ENCODE measurements at regions not wholly inside any gene's neighbourhood (a gene's known extent, or its start where the extent isn't known, plus 50 kb on each side); places are given as distances from the start of the nearest gene placed in this dataset.

GRCh38 chr21:35649186-35649585 is 411.1 kb downstream of the SETD4 start:
- no peaks in the 10 kb centered on the region for H3K79me2 ChIP-seq (ENCODE audit: control insufficient read depth, insufficient read depth, low read length)
- DNase-seq (ENCODE audit: low read depth, low spot score): peak; percentile 19
- POLR2A ChIA-PET: no interaction called here
- TF ChIP-seq EZH2 (IDR thresholded peaks at IDR 0.05; ENCODE audit: borderline replicate concordance, low read depth, low read length, severe bottlenecking): no peak
- peak; percentile 61 for TF ChIP-seq FOS (IDR thresholded peaks at IDR 0.05; ENCODE audit: borderline replicate concordance, insufficient read depth, low read length)
- TF ChIP-seq GATA2 (IDR thresholded peaks at IDR 0.05; ENCODE audit: insufficient read depth, insufficient read length, low read depth, low read length): peak; percentile 47
- no peak for TF ChIP-seq POLR2A (IDR thresholded peaks at IDR 0.05; ENCODE audit: low read depth, low read length)
- TF ChIP-seq MAX (IDR thresholded peaks at IDR 0.05; ENCODE audit: insufficient read depth, insufficient read length): no peak
- no peaks in the 10 kb centered on the region for H3K9me3 ChIP-seq (replicated peaks; ENCODE audit: control insufficient read depth, insufficient read depth, low read length)
- FAIRE-seq: peak; percentile 83
- no peaks in the 10 kb centered on the region for H3K36me3 ChIP-seq (ENCODE audit: control insufficient read depth in 2 of 2, extremely low read depth in 1 of 2, insufficient read depth in 2 of 2, low read length in 2 of 2)
- no peak overlapping the region for H3K9ac ChIP-seq (replicated peaks; ENCODE audit: extremely low read depth, insufficient read depth, low read length)
- dilution Hi-C loops (cut with MboI; ENCODE audit: extremely low pct_ligation_motif_present, low sequenced_read_pairs) (no loop called here), intact Hi-C loops (cut with micrococcal nuclease) (loop anchor here (10.0 kb wide), 1 partner anchor 764 kb away; no protein-coding TSS in a partner anchor)
- CTCF ChIA-PET: interaction anchor here (1.2 to 1.4 kb wide), 4 partner anchors 12 to 249 kb away, joined by 3 to 4 read pairs (median 3); no protein-coding TSS in a partner anchor
- H2AFZ ChIP-seq (ENCODE audit: low read depth, low read length): peak overlapping the region; percentile 42
- H4K20me1 ChIP-seq (replicated peaks; ENCODE audit: control insufficient read depth, extremely low read depth, insufficient read depth, low read length): no peaks in the 10 kb centered on the region
- peak overlapping the region; percentile 62 for H3K4me2 ChIP-seq (ENCODE audit: insufficient read depth, low read length)
- H3K9me1 ChIP-seq (replicated peaks; ENCODE audit: control insufficient read depth, extremely low read depth, insufficient read depth, low read length): no peaks in the 10 kb centered on the region
- no peak overlapping the region for H3K27ac ChIP-seq (ENCODE audit: insufficient read depth, low read depth, low read length)
- BruUV-seq (replicated peaks): no TSS peak
- peaks cover 2 to 6% of the 10 kb centered on the region in 2 experiments for H3K27me3 ChIP-seq (ENCODE audit: control insufficient read depth in 2 of 2, insufficient read depth in 2 of 2, low read length in 2 of 2)
- peaks cover 10% of the 10 kb centered on the region for H3K4me1 ChIP-seq (ENCODE audit: control insufficient read depth, extremely low read depth, insufficient read depth, low read length)
- no peak overlapping the region for H3K4me3 ChIP-seq (replicated peaks in 1 of 3; ENCODE audit: insufficient read depth in 1 of 3, low read depth in 1 of 3, low read length in 3 of 3)

GRCh38 chr21:35648512-35648911 is 411.8 kb downstream of the SETD4 start:
- H2AFZ ChIP-seq (ENCODE audit: low read depth, low read length): no peak overlapping the region
- POLR2A ChIA-PET: no interaction called here
- FAIRE-seq (no peak), DNase-seq (ENCODE audit: low read depth, low spot score) (no peak)
- dilution Hi-C loops (cut with MboI; ENCODE audit: extremely low pct_ligation_motif_present, low sequenced_read_pairs): no loop called here
- H3K4me1 ChIP-seq (ENCODE audit: control insufficient read depth, extremely low read depth, insufficient read depth, low read length): peaks cover 10% of the 10 kb centered on the region
- TF ChIP-seq GATA2 (IDR thresholded peaks at IDR 0.05; ENCODE audit: insufficient read depth, insufficient read length, low read depth, low read length): no peak
- TF ChIP-seq CTCF (IDR thresholded peaks at IDR 0.05; ENCODE audit: extremely low read depth in 1 of 2, insufficient read depth in 1 of 2, low read depth in 1 of 2, low read length in 2 of 2): no peak
- no peak for TF ChIP-seq JUN (IDR thresholded peaks at IDR 0.05; ENCODE audit: borderline replicate concordance, insufficient read depth, insufficient read length, low read depth)
- TF ChIP-seq EZH2 (IDR thresholded peaks at IDR 0.05; ENCODE audit: borderline replicate concordance, low read depth, low read length, severe bottlenecking): no peak
- TF ChIP-seq POLR2AphosphoS5 (IDR thresholded peaks at IDR 0.05; ENCODE audit: insufficient read depth, low read depth, low read length): no peak
- TF ChIP-seq MAX (IDR thresholded peaks at IDR 0.05; ENCODE audit: insufficient read depth, insufficient read length): no peak
- TF ChIP-seq MYC (IDR thresholded peaks at IDR 0.05; ENCODE audit: low read depth, low read length): no peak
- TF ChIP-seq POLR2A (IDR thresholded peaks at IDR 0.05; ENCODE audit: low read depth, low read length): no peak
- H4K20me1 ChIP-seq (replicated peaks; ENCODE audit: control insufficient read depth, extremely low read depth, insufficient read depth, low read length): no peaks in the 10 kb centered on the region
- CTCF ChIA-PET: interaction anchor here (1.2 to 1.4 kb wide), 4 partner anchors 13 to 248 kb away, joined by 3 to 4 read pairs (median 3); no protein-coding TSS in a partner anchor
- no TSS peak for BruUV-seq (replicated peaks)
- no peaks in the 10 kb centered on the region for H3K36me3 ChIP-seq (ENCODE audit: control insufficient read depth in 2 of 2, extremely low read depth in 1 of 2, insufficient read depth in 2 of 2, low read length in 2 of 2)
- H3K9me3 ChIP-seq (replicated peaks; ENCODE audit: control insufficient read depth, insufficient read depth, low read length): no peaks in the 10 kb centered on the region
- no peak overlapping the region for H3K4me2 ChIP-seq (ENCODE audit: insufficient read depth, low read length)
- H3K27me3 ChIP-seq (ENCODE audit: control insufficient read depth in 2 of 2, insufficient read depth in 2 of 2, low read length in 2 of 2): peaks cover 2 to 6% of the 10 kb centered on the region in 2 experiments
- H3K79me2 ChIP-seq (ENCODE audit: control insufficient read depth, insufficient read depth, low read length): no peaks in the 10 kb centered on the region
- no peak overlapping the region for H3K9ac ChIP-seq (replicated peaks; ENCODE audit: extremely low read depth, insufficient read depth, low read length)
- H3K27ac ChIP-seq (ENCODE audit: insufficient read depth, low read depth, low read length): no peak overlapping the region
- intact Hi-C loops (cut with micrococcal nuclease): loop anchor here (10.0 kb wide), 1 partner anchor 764 kb away; no protein-coding TSS in a partner anchor
- H3K9me1 ChIP-seq (replicated peaks; ENCODE audit: control insufficient read depth, extremely low read depth, insufficient read depth, low read length): no peaks in the 10 kb centered on the region
- H3K4me3 ChIP-seq (replicated peaks in 1 of 3; ENCODE audit: insufficient read depth in 1 of 3, low read depth in 1 of 3, low read length in 3 of 3): no peak overlapping the region

Data from endothelial cell of umbilical vein (primary cell).